ENCODE measurements at regions not wholly inside any gene's neighbourhood (a gene's known extent, or its start where the extent isn't known, plus 50 kb on each side); places are given as distances from the start of the nearest gene placed in this dataset.

DNA sequence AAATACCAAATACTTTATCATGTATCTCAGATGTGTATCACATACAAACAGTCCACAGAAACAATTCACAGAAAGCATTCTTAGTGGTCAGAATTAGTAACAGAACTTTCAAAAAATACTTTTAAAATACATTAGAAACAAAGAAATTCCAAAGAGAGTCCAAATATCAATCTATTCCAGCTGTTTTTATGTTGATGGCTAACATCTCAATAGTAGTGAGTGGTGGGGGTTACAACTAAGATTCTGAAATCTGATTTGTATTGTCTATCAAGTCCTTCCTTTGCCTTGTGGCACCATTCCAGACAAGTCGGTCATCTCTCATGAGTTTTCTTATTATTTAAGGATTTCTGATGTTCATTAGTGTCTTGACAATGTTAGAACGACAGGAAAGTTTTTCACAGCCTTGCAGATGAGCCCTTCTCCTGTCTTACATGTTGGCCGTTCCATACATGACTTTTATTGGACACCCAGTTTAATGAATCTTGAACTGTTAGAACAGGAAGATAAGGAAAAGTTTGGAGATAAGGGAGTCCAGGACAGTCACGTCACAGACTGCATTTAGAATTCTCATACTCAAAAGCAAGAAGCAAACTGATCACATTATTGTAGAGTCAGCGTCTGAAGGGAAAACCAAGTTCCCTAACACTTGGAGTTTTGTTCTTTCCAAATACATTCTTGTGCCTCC lies 410.3 kb downstream of the PID1 start:
- no peak for DNase-seq

DNA sequence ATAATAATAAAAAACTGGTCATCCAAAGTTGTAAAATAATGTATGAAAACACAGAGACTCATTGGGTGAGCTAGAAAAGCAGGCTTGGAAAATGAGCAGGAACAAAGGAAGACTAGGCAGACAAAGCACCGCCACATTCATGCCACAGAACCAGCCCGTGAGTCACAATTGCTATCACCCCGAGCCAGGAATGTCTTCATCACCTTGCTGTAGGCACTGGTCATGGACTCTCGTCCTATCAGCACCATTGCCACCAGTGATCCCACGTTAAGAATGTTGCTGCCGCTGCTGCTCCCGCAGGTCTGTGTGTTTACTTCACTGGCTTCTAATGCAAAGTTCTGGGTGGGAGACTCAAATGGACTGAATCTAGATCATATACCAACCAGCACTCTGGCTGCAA lies 417.9 kb downstream of the PID1 start:
- DNase-seq: no peak

DNA sequence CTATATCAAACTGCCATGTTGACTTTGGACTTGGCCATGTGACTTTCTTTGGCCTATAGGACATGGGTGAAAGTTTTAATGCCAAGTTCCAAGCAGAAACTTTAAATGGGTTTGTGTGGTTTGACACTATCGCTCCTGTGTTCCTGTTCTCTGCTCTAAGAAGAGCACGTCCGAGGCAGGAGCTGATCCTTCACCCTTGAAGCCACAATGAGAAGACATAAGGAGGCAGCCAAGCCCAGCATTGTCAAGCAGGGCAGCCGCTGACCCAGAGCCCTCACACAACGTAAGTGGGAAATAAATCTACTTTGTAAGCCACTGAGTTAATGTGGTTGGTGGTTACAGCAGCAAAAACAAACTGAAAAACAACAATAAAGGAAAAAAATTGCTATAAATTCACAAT lies 422.4 kb downstream of the PID1 start:
- DNase-seq: no peak

DNA sequence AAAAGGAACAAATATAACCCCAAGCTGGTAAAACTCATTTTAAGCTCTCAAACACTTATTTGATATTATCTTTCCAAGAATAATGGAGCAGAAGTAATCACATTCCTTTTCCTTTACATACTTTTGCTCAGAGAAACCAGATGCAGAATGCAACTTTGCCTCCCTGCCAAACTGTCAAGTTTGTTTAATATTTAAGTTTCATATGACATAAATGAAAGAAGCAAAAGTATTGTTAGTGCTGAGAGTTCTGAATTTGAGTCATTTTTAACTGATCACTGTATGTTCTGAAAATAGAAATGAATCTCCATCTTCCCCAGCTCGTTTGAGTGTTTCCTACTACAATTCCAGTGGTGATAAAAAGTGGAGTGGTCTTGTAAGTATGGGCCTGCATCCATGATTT lies 423.4 kb downstream of the PID1 start:
- DNase-seq: no peak

DNA sequence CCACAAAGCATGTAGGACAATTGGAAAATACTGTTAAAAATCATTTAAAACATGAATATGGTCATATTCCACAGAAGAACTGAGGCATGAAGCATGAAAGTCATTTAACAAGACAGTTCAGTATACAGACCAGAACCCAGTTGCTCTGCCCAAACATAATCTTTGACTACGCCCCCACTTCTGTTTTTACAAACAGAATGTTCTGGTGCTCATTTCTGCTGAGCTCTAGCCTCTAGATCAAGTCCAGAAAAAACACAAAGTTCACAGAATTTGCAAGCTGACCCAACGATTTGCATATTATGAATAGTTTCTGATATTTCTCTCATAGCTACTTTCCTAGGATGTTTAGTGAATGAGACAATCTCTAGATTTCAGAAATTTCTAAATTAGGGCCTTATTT lies 424.9 kb downstream of the PID1 start:
- no peak for DNase-seq

DNA sequence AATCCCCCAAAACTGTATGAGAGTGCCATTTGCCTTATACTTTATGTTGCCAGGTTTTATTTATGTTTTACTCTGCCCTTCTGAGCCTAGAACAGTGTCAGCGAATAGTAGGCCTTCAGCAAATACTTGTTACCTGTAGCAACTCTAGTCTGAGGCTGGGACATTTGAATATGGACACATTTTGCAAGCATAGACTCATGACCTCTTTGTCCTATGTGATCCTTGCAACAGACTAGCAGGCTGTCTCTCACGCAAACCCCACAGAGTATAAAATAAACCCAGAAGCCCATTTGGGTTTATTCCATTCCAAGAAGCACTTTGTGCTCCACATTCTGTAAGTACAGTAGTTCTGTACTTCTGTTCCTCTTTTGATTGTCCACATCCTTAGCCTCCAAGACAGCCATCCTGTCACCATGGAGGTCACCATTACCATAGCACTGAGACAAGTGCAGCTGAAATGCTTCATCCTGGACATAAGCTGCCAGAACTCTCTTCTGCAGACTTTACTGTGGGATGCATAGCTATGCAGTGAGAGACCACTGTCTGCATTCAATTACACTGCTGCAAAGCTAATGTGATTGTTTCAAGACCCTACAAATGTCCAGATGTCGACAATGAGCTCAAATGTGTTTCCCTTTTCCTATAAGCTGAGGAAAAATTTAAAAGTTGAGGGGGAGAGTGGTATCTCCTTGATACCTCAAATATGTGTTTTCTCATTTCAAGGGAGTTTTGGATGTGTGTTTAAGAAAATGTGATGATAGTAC lies 425.7 kb downstream of the PID1 start:
- DNase-seq: no peak

DNA sequence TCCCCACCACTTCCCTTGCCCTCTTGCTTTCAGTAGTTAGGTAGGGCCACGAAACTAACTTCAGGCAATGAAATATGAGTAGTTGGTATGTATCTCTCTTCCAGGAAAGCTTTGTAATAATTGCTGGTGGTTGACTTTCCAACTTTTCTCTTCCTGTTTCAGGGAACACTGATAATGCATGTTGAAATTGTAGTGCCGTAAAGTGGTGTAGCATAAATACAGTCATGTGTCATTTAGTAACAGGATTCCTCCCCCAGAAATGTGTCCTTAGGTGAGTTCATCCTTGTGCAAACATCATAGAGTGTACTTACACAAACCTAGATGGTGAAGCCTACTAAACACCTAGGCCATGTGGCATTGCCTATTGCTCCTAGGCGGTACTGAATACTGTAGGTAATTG lies 429.2 kb downstream of the PID1 start:
- DNase-seq: no peak

DNA sequence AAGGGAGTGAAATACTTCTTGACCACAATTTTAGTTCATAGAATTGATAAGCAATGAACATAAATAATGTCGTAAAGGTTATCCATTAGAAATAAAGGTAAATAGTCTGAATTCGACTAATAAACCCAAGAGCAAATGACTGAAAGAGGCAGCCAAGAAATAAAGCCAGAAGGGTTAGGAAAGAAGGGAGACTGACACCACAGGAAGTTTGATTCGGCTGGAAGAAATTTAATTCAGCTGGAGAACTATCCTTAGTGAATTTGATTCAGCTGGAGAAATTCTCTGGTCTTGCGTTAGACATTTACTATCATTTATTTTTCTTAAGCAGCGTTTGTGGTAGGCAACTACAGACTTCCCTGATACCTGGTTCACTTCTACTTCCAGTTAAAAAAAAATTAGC lies 429.6 kb downstream of the PID1 start:
- DNase-seq: no peak

DNA sequence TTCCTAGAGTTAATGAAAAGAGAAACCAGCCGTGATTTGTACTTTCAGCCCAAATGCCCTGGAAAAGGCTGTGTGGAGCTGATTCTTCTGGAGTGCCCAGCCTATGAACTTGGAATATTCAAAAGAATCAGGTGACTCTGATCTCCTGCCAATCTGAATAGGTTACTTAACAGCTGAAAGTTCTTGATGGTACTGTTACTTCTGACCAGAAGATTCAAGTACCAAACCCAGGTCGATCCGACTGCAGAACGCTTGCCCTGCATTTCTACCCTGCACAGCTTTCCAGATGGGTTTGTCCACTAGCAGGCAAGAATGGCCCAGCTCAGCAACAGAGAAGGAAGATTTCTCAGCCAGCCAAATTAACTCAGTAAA lies 430.4 kb downstream of the PID1 start:
- DNase-seq: no peak

DNA sequence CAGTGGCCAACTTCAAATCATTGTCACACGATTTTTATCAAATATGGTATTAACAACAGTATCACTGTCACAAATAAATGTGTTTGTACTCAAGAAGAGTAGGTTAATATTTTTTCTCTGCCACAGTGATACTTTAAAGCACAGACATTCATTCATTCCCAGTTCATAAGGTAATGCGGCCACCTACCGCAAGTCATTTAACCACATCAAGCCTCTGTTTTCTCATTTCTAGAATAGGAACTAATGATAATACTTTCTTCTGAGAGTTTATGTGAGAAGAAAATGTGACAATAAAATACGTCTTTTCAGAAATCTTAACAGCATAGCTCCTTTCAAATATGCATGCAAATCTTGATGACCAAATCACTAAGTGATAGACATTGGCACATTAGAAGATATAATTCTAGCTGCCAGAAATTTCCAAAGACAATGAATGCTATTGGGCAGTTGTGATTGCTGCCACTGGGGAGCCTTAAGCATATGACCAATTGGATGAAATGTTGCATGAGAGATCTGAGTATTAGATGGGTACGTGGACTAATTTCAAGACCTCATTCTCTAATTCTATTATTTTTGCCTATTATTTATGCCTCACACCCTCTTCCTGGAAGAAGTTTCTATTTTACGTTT lies 430.9 kb downstream of the PID1 start:
- DNase-seq: no peak

DNA sequence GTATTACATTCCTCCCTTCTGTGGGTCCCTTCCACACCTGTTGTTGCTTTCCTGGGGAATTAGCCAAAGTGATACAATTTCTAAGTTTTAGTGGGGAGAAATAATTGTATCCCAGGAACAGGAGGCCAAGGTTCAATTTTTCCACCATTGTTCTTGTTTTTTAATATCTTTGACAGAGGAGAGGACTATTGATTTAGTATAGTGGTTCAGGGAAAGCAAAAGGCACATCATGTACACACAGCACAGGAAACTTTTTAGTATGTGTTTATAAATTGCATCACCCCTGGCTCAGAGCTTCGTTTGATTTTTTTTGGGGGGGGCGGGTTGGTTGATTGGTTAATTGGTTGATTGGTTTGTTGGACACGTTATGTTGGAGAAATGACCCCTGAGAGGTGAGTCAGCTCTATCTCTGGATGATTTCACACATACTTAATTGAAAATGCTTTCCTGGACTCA lies 431.6 kb downstream of the PID1 start:
- DNase-seq: no peak

DNA sequence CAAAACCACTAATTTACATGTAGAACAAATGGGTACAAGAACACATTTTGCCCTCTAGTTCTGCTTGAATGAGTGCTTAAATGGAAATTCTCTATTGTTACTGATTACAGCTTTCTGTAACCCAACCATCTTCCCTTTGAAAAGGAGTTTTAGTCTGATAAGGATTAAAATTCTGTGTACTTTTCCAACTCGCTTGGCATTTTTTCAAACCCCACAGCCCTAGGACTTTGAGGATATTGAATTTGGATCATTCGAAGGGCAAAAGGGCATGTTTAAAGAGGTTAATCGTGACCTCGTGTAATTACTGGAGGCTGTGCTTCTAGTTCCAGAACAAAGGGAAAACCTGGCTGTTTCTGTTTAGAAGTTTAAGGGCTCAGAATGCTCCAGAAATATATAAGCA lies 432.3 kb downstream of the PID1 start:
- no peak for DNase-seq

DNA sequence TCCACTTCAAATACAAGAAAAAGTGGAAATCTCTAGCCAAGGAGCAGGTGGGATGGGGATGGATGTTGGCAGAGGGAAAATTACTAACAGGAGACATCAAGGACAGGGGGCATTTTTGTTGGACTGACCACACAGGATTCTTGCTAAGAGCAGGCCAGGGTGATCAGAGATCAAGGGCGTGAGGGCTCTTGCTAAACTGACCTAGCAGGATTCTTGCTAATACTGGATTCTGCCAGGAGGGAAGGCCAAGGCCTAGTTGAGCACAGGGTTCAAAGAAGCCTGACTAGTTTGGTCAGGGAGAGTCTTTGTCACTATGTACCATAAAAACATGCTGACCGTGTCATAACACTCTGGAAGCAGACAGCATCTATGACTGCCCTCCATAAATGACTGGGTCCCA lies 442.7 kb downstream of the PID1 start:
- DNase-seq: no peak

DNA sequence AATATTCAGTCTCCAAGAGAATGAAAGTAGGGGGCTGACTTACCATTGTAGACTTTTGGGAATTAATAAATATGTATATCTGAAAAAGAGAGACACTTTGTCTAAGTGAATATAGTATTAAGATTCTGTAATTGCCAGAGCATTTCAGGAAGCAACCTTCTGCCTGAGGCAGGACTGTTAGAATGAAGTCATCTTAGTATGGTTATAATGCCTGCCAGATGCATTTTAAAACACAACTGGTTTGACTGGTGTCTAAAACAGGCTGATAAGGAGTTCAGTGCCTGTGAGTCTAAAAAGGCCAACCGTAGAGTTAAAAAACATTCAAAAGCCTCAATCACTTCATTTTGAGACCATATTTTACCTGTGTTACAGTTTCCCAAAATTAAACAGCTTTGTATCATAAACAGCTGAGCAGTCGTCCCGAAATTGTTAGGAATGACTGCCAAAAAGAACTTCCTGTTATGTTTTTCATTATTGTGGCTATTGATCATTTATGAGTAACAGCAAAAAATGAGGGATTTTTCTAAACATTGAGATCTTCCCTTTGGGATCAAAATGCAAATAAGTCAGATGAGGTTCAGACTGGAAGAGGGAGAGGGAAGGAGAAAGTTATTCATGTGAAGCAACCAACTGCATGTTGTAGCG lies 443.9 kb downstream of the PID1 start:
- DNase-seq: no peak

DNA sequence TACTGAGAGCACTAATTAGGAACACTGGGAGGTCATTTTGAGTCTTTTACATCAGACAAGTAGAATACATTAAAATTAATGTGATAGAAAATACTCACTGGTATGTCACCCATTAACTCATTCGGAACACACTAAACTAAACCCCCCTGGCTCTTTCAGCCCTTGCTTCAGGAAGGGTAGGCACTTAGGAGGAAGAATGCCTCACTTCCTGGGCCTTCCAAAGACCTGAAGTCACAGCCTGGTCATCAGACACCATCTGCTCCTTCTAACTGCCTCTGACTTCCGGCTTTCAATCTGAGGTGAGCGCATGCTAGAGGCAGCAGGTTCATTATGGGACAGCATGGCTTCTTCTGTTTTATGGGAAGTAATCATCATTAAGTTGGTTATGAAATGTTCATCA lies 451.4 kb downstream of the PID1 start:
- DNase-seq: no peak

DNA sequence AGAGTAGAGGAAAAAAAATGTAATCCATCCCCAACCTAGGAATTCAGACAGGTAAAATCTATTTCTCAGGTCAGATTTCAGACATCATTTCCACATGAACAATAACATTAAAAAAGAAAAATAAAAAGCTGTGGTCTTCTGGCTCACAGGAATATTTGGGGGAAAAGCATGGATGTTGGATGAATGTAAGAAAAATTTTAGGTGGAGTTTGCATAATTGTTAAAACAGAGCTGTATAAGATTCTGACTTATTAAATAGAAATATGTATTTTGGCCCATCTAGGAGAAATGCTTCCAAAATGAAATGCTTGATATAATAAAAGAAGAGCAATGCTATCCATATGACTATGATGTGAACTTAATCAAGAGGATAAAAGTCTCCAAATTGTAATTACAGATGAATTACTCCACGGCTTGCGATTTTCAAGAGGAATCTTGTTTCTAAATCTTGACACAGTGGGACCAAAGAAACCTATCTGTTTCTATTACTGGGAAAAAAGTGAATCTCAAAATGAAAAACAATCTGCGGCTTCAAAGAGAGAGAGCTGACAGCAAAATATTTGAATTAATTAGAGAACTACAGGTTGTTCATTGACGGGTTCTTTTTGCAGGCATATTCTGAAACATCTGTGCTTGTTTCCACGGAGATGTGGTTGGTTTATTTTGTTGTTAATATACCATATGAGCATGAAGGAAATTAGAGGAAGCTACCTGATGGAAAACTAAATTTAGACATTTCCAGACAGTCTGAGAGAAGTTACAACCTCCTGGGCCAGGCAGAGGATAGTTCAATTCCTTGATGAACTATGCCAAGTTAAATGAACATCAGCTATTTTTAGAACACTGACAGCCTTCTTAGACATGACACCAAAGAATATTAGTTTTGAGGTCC lies 468.7 kb downstream of the PID1 start:
- DNase-seq: no peak

DNA sequence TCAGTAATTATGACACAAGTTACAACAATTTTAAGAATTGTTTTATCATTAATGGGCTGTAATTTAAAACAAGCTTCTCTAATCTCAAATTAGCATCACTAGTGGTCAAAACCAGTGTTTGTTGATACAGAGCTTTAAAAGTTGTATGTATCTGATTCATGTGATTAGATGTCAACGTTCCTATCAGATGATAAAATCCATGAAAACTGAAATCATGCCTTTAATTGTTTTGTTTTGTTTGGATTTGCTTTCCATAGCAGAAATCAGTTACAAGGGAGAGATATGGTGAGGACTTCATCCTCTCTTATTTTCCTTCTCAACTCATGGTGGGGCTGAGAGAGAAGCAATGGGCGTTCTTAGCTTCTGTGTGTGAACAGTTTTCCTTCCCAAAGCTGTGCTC lies 469.6 kb downstream of the PID1 start:
- DNase-seq: no peak

DNA sequence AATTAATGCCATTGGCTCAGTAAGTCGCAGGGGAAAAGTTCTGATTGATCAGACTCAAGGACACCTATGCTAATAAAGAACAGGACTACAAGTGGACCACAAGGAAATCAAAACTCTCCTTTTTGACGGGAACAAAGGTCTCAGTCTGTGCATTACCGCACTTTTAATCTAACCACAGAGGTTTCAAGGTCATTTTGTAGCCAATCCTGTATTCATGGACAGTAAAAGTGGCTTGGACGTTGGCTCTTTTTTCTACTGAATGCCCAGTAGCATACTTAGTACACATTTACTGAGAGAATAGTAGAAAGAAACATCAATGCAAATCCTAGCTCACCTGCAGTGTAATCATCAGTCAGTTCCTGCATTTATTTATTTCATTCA lies 471.9 kb downstream of the PID1 start:
- no peak for DNase-seq

DNA sequence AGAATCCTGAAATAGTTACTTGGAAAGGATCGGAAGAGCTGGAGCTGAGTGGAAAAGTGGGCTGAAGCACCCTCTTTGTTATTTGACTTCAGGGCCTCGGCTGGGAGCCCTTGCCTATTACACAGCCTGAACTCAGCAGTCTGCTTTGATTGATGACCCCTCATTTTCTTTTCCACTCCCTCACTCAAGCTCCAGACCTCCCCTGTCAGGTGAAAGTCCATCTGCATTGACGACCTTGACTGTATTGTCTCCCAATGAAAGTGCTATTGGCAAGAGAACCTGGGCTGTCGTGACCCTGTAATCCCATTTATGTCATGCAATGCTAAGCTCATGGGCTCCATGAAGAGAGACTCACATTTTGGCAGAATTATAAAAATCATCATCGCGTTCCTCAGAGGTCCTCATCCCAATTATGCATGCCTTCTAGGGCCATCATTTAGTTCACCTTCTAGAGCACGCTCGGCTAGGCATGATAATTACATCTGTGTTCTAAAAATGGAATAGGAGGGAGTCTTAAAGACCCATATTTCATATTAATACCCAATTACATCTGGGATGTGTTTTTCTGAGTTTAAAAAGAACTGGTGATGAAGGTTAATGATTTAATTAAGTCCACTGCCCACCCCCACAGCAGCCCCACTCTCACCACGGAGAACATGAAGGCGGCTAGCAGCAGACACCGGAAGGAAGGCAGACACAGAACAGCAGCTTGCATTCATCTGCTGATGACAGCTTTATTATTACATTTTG lies 472.5 kb downstream of the PID1 start:
- no peak for DNase-seq

DNA sequence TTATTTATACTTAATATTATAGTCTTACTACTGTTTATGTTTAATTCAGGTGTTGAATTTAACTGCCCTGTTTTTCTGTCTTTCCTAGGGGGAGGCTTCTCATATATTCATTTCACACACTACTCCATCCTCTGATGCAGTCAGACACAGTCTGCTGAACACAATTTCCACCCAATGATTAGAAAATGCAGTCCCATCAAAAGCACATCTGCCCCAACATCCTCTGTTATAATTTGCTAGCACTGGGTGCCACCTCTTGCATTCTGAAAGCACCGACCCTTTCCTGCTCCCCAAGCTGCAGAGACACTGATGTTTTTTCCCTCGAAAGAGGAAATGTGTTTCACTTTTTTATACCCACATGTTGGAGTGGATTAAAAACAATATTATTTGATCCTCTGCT lies 474.7 kb downstream of the PID1 start:
- DNase-seq: no peak

DNA sequence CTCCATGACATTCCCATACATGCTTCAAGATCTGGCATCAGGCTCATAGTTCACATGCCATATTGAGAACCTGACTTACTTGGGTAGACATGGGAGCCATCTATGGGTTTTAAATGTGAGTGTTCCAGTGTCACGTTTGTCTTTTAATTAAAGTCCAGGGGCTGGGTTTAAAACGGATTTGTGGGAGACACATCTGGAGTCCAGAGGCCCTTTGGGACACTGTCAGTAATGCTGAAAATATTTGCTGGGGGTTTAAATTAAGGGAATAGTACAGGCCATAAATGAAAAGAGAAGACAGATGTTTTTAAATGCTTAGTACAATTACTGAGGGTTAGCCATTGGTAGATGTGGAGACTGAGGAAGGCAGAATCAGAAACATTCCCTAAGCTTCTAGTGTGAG lies 478.0 kb downstream of the PID1 start:
- DNase-seq: no peak

DNA sequence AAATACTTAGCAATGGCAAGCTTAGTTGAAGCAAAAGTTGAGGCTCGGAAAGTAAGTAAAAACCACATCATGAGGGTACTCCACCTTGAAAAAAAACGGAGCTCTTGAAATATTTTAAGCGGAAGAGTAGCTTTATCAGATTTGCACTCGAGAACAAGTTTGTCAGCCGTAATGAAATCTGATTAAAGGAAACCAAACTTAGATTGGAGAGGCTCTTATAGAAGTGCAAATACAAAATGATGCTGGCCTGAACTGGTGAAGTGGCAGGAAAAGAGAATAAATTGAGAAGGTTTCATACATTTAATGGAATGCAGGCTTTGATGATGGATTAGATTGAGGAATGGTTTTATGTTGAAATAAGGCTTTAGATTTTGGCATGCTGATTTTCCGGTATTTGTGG lies 484.2 kb downstream of the PID1 start:
- no peak for DNase-seq
